Activated CD8-positive, alpha-beta T cell treated with anti-CD3 and anti-CD28 coated beads for 36 hours (primary cell): ENCODE measurements at regions not wholly inside any gene's neighbourhood (a gene's known extent, or its start where the extent isn't known, plus 50 kb on each side); places are given as distances from the start of the nearest gene placed in this dataset.

ENCODE experiments used
- ATAC-seq: fragments of 200-7000 bp; cut with Tn5 transposase; one replicate; pipeline ENCODE4 v1.10.0; 2021; ENCODE audit warnings: mild to moderate bottlenecking, moderate library complexity
- CTCF ChIA-PET: fragments of 350-600 bp; sonication (Branson Sonifier 250); formaldehyde crosslinking; loops from one replicate; lab custom pipeline; 2021; ENCODE audit warnings: antibody characterized with exemption; lab: Charles Lee
- POLR2A ChIA-PET: fragments of 350-600 bp; sonication (Branson Sonifier 250); formaldehyde crosslinking; loops from one replicate; lab custom pipeline; 2021; ENCODE audit warnings: antibody characterized with exemption; lab: Charles Lee
- DNase-seq: peaks from one replicate; pipeline ENCODE4 v3.0.0-alpha.2; 2020
- H3K27ac Mint-ChIP-seq: one replicate; pipeline ENCODE4 v1.8.0; 2021; ENCODE audit warnings: mild to moderate bottlenecking, mixed read lengths
- H3K27me3 Mint-ChIP-seq: one replicate; pipeline ENCODE4 v1.8.0; 2021; ENCODE audit warnings: mixed read lengths
- H3K36me3 Mint-ChIP-seq: one replicate; pipeline ENCODE4 v1.8.0; 2021; ENCODE audit warnings: low read depth, mixed read lengths
- H3K4me1 Mint-ChIP-seq: one replicate; pipeline ENCODE4 v1.8.0; 2021; ENCODE audit warnings: low read depth, mixed read lengths
- H3K4me3 Mint-ChIP-seq: one replicate; pipeline ENCODE4 v1.8.0; 2021; ENCODE audit warnings: mild to moderate bottlenecking, moderate library complexity, mixed read lengths
- H3K9me3 Mint-ChIP-seq: one replicate; pipeline ENCODE4 v1.8.0; 2021; ENCODE audit warnings: mixed read lengths
- intact Hi-C: fragments of 100-400 bp; cut with micrococcal nuclease; formaldehyde crosslinking; loops from one replicate; pipeline ENCODE4 v1.10.0; 2022
- TF ChIP-seq, protein P1 (sequence below): fragments of 200-600 bp; IDR thresholded peaks from one replicate; pipeline ENCODE4 v1.8.0; 2022; ENCODE audit warnings: antibody characterized with exemption, mild to moderate bottlenecking

DNA sequence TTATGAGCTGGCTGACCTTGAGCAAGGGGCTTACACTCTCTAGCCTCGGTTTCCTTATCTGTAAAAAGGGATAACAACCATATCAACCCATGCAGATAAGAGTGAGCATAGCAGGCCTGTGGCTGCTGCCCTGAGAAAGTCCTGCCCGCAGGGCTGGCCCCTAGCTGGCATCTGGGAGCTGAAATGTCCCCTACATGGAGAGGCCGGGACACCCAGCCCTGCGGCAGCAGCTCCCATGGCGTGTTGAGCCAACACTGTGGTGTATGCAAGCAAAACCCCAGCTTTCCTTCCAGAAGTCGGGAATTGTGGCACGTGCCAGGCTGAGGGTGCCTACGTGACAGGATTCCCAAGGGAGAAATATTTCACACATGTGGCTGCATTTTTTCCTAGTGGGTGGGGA is 358.9 kb downstream of the CTTN start:
- no peaks in the 10 kb centered on the region for H3K4me1 Mint-ChIP-seq
- DNase-seq, result no peak
- H3K36me3 Mint-ChIP-seq, result no peaks in the 10 kb centered on the region
- peaks cover 6% of the 10 kb centered on the region for H3K27me3 Mint-ChIP-seq
- ChIA-PET CTCF (interaction anchor here (2.0 kb wide), 1 partner anchor 289 kb away, joined by 13 read pairs; no protein-coding TSS in a partner anchor), POLR2A (no interaction called here)
- H3K27ac Mint-ChIP-seq, result no peak overlapping the region
- TF ChIP-seq, protein P1, sequence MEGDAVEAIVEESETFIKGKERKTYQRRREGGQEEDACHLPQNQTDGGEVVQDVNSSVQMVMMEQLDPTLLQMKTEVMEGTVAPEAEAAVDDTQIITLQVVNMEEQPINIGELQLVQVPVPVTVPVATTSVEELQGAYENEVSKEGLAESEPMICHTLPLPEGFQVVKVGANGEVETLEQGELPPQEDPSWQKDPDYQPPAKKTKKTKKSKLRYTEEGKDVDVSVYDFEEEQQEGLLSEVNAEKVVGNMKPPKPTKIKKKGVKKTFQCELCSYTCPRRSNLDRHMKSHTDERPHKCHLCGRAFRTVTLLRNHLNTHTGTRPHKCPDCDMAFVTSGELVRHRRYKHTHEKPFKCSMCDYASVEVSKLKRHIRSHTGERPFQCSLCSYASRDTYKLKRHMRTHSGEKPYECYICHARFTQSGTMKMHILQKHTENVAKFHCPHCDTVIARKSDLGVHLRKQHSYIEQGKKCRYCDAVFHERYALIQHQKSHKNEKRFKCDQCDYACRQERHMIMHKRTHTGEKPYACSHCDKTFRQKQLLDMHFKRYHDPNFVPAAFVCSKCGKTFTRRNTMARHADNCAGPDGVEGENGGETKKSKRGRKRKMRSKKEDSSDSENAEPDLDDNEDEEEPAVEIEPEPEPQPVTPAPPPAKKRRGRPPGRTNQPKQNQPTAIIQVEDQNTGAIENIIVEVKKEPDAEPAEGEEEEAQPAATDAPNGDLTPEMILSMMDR, result no peak
- H3K9me3 Mint-ChIP-seq, result no peaks in the 10 kb centered on the region
- intact Hi-C loops, result no loop called here
- no peak overlapping the region for H3K4me3 Mint-ChIP-seq
- no peak for ATAC-seq

DNA sequence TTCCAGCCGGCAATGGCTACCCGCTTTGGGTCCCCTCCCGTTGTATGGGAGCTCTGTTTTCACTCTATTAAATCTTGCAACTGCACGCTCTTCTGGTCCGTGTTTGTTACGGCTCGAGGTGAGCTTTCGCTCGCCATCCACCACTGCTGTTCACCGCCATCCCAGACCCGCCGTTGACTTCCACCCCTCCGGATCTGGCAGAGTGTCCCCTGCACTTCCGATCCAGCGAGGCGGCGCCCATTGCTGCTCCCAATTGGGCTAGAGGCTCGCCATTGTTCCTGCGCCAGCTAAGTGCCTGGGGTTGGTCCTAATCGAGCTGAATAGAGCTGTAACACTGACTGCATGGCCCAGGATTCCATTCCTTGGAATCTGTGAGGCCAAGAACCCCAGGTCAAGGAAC is 359.9 kb downstream of the CTTN start:
- no peaks in the 10 kb centered on the region for H3K9me3 Mint-ChIP-seq
- intact Hi-C loops, result no loop called here

DNA sequence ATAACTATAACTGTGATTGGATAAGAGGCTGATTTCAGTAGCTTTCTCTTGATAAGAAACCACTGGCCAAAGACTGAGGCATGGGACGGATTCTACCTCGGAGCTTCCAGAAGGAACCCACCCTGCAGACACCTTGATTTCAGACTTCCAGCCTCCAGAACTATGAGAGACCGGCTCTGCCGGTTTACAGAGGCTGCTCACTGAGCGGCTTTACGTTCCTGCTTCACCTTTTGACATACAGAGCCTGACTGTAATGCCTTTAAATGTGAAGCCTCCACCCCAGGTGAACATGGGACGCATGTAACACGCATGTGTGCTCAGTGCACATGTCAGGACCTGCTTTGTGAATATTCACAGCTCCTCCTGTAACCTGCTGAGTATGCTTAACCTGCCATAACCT is 361.5 kb downstream of the CTTN start:
- CTCF ChIA-PET, result no interaction called here
- H3K27me3 Mint-ChIP-seq, result peaks cover 4% of the 10 kb centered on the region
- DNase-seq, result no peak
- no peaks in the 10 kb centered on the region for H3K4me1 Mint-ChIP-seq
- TF ChIP-seq, protein P1, result no peak
- intact Hi-C loops, result no loop called here
- no peaks in the 10 kb centered on the region for H3K9me3 Mint-ChIP-seq
- H3K4me3 Mint-ChIP-seq, result no peak overlapping the region
- ATAC-seq, result no peak
- H3K36me3 Mint-ChIP-seq, result no peaks in the 10 kb centered on the region
- no peak overlapping the region for H3K27ac Mint-ChIP-seq
- POLR2A ChIA-PET, result no interaction called here

More for the DNA sequence above, 359.9 kb downstream of the CTTN start:
- H3K4me1 Mint-ChIP-seq, result no peaks in the 10 kb centered on the region
- H3K4me3 Mint-ChIP-seq, result no peak overlapping the region
- CTCF ChIA-PET, result no interaction called here
- POLR2A ChIA-PET, result no interaction called here
- ATAC-seq (no peak), DNase-seq (no peak)
- H3K27me3 Mint-ChIP-seq, result peaks cover 6% of the 10 kb centered on the region
- no peaks in the 10 kb centered on the region for H3K36me3 Mint-ChIP-seq
- TF ChIP-seq, protein P1, result no peak
- no peak overlapping the region for H3K27ac Mint-ChIP-seq

DNA sequence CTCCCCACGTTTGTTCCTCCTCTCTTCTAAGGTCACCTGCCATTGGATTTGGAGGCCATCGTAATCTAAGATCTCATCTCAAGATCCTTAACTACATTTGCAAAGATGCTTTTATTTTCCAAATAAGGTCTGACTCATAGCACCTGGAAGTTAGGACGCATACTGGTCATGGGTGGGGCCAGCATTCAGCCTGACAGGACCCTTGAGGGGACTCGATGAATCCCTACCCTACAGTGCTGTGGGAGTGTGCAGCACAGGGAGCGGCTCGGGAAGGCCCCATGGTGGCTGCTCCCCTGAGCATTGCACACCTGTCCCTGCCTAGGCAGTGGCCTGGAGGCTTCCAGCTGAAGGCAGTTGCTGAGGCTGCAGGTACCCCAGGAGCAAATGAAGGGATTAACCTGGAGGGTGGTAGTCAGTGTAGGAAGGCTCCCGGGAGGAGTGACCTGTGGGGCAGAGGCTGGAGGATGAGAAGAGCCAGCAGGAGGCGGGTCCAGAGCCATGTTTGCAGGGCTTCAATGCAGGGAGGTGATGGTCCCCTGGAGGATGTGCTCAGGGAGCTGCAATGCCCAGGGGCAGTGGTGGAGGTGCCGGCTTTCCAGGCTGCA is 362.2 kb downstream of the CTTN start:
- ChIA-PET POLR2A (no interaction called here), CTCF (no interaction called here)
- no peak overlapping the region for H3K4me3 Mint-ChIP-seq
- TF ChIP-seq, protein P1, result no peak
- H3K36me3 Mint-ChIP-seq, result no peaks in the 10 kb centered on the region
- DNase-seq (no peak), ATAC-seq (no peak)
- intact Hi-C loops, result no loop called here
- H3K27me3 Mint-ChIP-seq, result peaks cover 3% of the 10 kb centered on the region
- H3K27ac Mint-ChIP-seq, result no peak overlapping the region
- H3K4me1 Mint-ChIP-seq, result no peaks in the 10 kb centered on the region
- no peaks in the 10 kb centered on the region for H3K9me3 Mint-ChIP-seq

DNA sequence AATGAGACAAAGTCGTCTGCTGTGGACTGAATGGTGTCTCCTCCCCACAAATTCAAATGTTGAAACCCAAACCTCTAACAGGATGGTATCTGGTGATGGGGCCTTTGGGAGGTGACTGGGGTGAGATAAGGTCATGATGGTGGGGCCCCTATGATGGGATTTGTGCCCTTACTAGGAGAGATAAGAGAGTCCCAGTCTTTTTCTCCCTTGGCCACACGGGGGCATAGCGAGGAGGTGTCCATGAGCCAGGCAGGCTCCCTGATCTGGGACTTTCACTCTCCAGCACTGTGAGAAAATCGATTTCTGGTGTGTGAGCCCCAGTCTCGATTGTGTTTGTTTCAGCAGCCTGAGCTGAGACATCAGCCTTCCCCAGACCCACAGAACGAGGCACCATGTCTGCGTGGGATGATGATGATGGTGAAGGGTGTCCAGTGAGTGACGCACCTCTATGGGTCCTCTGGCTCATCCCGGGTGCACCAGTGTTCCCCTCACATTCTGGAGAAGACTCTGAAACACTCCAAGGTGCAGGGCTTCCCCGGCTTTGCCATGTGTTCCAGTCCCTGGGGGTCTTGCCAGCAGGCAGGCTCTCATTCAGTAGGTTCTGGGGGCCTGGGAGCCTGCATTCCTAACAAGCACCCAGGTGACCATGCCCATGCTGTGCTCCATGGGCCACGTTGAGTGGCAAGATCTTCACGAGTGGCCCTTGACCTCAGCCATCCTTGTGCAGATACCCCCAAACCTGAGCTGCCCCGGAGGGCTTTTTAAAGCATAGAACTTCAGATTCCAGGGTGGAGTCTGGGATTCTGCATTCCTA is 363.0 kb downstream of the CTTN start:
- DNase-seq, result no peak
- ChIA-PET POLR2A (no interaction called here), CTCF (no interaction called here)
- ATAC-seq, result no peak
- TF ChIP-seq, protein P1, result no peak
- Mint-ChIP-seq H3K9me3 (no peaks in the 10 kb centered on the region), H3K27me3 (peaks cover 3% of the 10 kb centered on the region), H3K27ac (no peak overlapping the region), H3K4me1 (no peaks in the 10 kb centered on the region), H3K36me3 (no peaks in the 10 kb centered on the region), H3K4me3 (no peak overlapping the region)
- intact Hi-C loops, result no loop called here
